Naive thymus-derived CD4-positive, alpha-beta T cell (primary cell): ENCODE measurements at regions not wholly inside any gene's neighbourhood (a gene's known extent, or its start where the extent isn't known, plus 50 kb on each side); places are given as distances from the start of the nearest gene placed in this dataset.
"Not testable (repeated sequence)": the region's sequence is repeated elsewhere in the genome, so short reads cannot be mapped to it uniquely, and the experiment has no call there.

Source experiments
- ATAC-seq: fragments of 150-1000 bp; cut with Tn5 transposase; 2 replicates; pipeline ENCODE4 v1.10.0; 2021; ENCODE audit warnings: mild to moderate bottlenecking, moderate library complexity
- CTCF ChIA-PET: fragments of 350-600 bp; sonication (Branson Sonifier 250); formaldehyde crosslinking; loops from one replicate; lab custom pipeline; 2021; ENCODE audit warnings: antibody characterized with exemption; lab: Charles Lee
- POLR2A ChIA-PET: fragments of 350-600 bp; sonication (Branson Sonifier 250); formaldehyde crosslinking; loops from one replicate; lab custom pipeline; 2021; ENCODE audit warnings: antibody characterized with exemption, inconsistent platforms; lab: Charles Lee
- DNase-seq, 9 donors: peaks; one replicate each; pipeline versions ENCODE4 v3.0.0 to v3.0.0-alpha.2; 2020 to 2022; ENCODE audit warnings: mixed read lengths in 1 of 9
- H3K27ac ChIP-seq: one replicate; pipeline ENCODE4 v1.7.0; 2013; ENCODE audit warnings: mild to moderate bottlenecking, low read depth, low read length, moderate library complexity
- H3K27me3 ChIP-seq, 2 donors: one replicate each; pipeline ENCODE4 v1.7.0; 2013; ENCODE audit warnings: low read length in 2 of 2, mild to moderate bottlenecking in 2 of 2, moderate library complexity in 2 of 2; ENCODE audit not compliant: control insufficient read depth in 2 of 2, insufficient read depth in 2 of 2
- H3K36me3 ChIP-seq, 3 experiments: 1 replicate in 2 of 3; 2 replicates in 1 of 3; pipeline ENCODE4 v1.7.0; 2013; ENCODE audit warnings: low read length in 3 of 3, mild to moderate bottlenecking in 3 of 3, moderate library complexity in 1 of 3; ENCODE audit not compliant: insufficient read depth in 3 of 3, control insufficient read depth in 2 of 3
- H3K4me1 ChIP-seq, 2 donors: one replicate each; pipeline ENCODE4 v1.7.0; 2013; ENCODE audit warnings: low read length in 2 of 2, mild to moderate bottlenecking in 2 of 2, moderate library complexity in 1 of 2; ENCODE audit not compliant: control insufficient read depth in 2 of 2, insufficient read depth in 2 of 2
- H3K4me3 ChIP-seq: 2 replicates; pipeline ENCODE4 v1.7.0; 2013; ENCODE audit warnings: mild to moderate bottlenecking, low read length
- H3K9me3 ChIP-seq, 3 experiments: 1 replicate in 2 of 3; 2 replicates in 1 of 3; pipeline ENCODE4 v1.7.0; 2013; ENCODE audit warnings: low read length in 3 of 3; ENCODE audit not compliant: control insufficient read depth in 2 of 3
- H3K27ac Mint-ChIP-seq, 9 donors: one replicate each; pipeline ENCODE4 v1.8.0; 2020 to 2022; ENCODE audit warnings: mixed read lengths in 9 of 9, mild to moderate bottlenecking in 8 of 9, moderate library complexity in 5 of 9, inconsistent platforms in 2 of 9
- H3K27me3 Mint-ChIP-seq, 5 donors: one replicate each; pipeline ENCODE4 v1.8.0; 2021 to 2022; ENCODE audit warnings: mixed read lengths in 5 of 5, mild to moderate bottlenecking in 1 of 5
- H3K36me3 Mint-ChIP-seq, 5 donors: one replicate each; pipeline ENCODE4 v1.8.0; 2020 to 2022; ENCODE audit warnings: mixed read lengths in 5 of 5, mild to moderate bottlenecking in 3 of 5, inconsistent platforms in 1 of 5
- H3K4me1 Mint-ChIP-seq, 7 donors: one replicate each; pipeline ENCODE4 v1.8.0; 2020 to 2022; ENCODE audit warnings: mixed read lengths in 7 of 7, mild to moderate bottlenecking in 3 of 7, inconsistent platforms in 1 of 7
- H3K4me3 Mint-ChIP-seq, 10 donors: one replicate each; pipeline ENCODE4 v1.8.0; 2020 to 2022; ENCODE audit warnings: mild to moderate bottlenecking in 10 of 10, mixed read lengths in 10 of 10, moderate library complexity in 6 of 10, inconsistent platforms in 2 of 10
- H3K9me3 Mint-ChIP-seq, 11 donors: one replicate each; pipeline ENCODE4 v1.8.0; 2020 to 2022; ENCODE audit warnings: mixed read lengths in 11 of 11, mild to moderate bottlenecking in 4 of 11, inconsistent platforms in 1 of 11, moderate library complexity in 1 of 11
- intact Hi-C, 2 donors: fragments of 100-400 bp; cut with micrococcal nuclease; formaldehyde crosslinking; loops; one replicate each; pipeline ENCODE4 v1.15.1; 2023

DNA sequence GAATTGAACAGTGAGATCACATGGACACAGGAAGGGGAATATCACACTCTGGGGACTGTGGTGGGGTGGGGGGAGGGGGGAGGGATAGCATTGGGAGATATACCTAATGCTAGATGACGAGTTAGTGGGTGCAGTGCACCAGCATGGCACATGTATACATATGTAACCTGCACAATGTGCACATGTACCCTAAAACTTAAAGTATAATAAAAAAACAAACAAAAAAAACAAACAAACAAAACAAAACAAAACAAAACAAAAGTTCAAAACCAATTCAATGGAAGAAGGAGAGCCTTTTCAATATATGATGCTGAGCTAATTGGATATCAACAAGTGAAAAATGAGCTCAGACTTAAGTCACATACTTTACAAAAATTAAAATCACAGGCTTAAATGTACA is 592.8 kb downstream of the CBLN4 start:
- H3K36me3 Mint-ChIP-seq, H3K4me1 Mint-ChIP-seq, H3K4me1 ChIP-seq, H3K27ac Mint-ChIP-seq, CTCF ChIA-PET, POLR2A ChIA-PET, intact Hi-C loops, H3K27me3 ChIP-seq, H3K4me3 Mint-ChIP-seq, H3K4me3 ChIP-seq, DNase-seq, H3K9me3 Mint-ChIP-seq, H3K9me3 ChIP-seq, H3K36me3 ChIP-seq, H3K27ac ChIP-seq, ATAC-seq: not testable (repeated sequence)
- peaks cover 0 to 10% (median 0%) of the 10 kb centered on the region in 5 donors for H3K27me3 Mint-ChIP-seq

- intact Hi-C loops, result no loop called here
- H3K9me3 Mint-ChIP-seq, result peaks cover 0 to 29% (median 12%) of the 10 kb centered on the region in 11 donors
- Histone ChIP-seq H3K36me3 (no peaks in the 10 kb centered on the region), H3K27ac (no peak overlapping the region), H3K27me3 (no peaks in the 10 kb centered on the region), H3K4me1 (no peaks in the 10 kb centered on the region), H3K4me3 (no peak overlapping the region), H3K9me3 (no peaks in the 10 kb centered on the region)
- no peak overlapping the region for H3K27ac Mint-ChIP-seq
- POLR2A ChIA-PET, result no interaction called here
- no peak overlapping the region for H3K4me3 Mint-ChIP-seq
- DNase-seq (no peak), ATAC-seq (no peak)
- H3K36me3 Mint-ChIP-seq, result no peaks in the 10 kb centered on the region
- H3K27me3 Mint-ChIP-seq, result peaks cover 0 to 12% (median 0%) of the 10 kb centered on the region in 5 donors
- H3K4me1 Mint-ChIP-seq, result no peaks in the 10 kb centered on the region
- CTCF ChIA-PET, result no interaction called here
These were observed 598.4 kb downstream of the CBLN4 start for GRCh38 chr20:55406891-55407290.

DNA sequence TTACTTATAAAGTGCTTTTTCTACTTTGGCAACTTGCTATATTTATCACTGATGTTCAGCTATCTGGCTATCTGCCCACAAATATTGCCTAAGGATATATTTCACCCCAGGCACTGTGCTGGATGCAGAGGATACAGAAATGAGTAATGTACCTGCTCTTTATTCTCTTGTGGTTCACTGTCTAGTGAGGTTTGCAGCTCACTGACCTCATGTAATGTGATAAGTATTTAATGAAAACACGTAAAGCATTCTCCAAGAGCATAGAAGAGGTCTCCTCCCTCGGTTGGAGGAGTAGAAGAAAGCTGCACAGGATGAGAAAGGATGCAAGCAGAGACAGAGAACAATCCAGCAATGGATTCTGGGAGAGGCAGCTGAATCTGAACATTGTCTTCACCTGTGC is 610.7 kb downstream of the CBLN4 start:
- DNase-seq (no peak), ATAC-seq (no peak)
- Mint-ChIP-seq H3K9me3 (peaks cover 0 to 20% (median 12%) of the 10 kb centered on the region in 11 donors), H3K36me3 (no peaks in the 10 kb centered on the region), H3K4me1 (no peaks in the 10 kb centered on the region), H3K27ac (no peak overlapping the region), H3K4me3 (no peak overlapping the region), H3K27me3 (no peaks in the 10 kb centered on the region)
- Histone ChIP-seq H3K4me1 (no peaks in the 10 kb centered on the region), H3K27me3 (no peaks in the 10 kb centered on the region), H3K9me3 (no peaks in the 10 kb centered on the region), H3K36me3 (no peaks in the 10 kb centered on the region), H3K27ac (no peak overlapping the region), H3K4me3 (no peak overlapping the region)
- ChIA-PET CTCF (no interaction called here), POLR2A (no interaction called here)
- intact Hi-C loops, result no loop called here

GRCh38 chr20:55390791-55391190 is 614.5 kb downstream of the CBLN4 start:
- Mint-ChIP-seq H3K9me3 (peaks cover 2 to 22% (median 11%) of the 10 kb centered on the region in 11 donors), H3K27ac (no peak overlapping the region), H3K4me1 (no peaks in the 10 kb centered on the region), H3K4me3 (no peak overlapping the region), H3K36me3 (peaks cover 0 to 5% (median 0%) of the 10 kb centered on the region in 5 donors), H3K27me3 (no peaks in the 10 kb centered on the region)
- DNase-seq (no peak), ATAC-seq (no peak)
- ChIA-PET CTCF (no interaction called here), POLR2A (no interaction called here)
- Histone ChIP-seq H3K27me3 (no peaks in the 10 kb centered on the region), H3K9me3 (no peaks in the 10 kb centered on the region), H3K27ac (no peak overlapping the region), H3K36me3 (no peaks in the 10 kb centered on the region), H3K4me1 (no peaks in the 10 kb centered on the region), H3K4me3 (no peak overlapping the region)
- intact Hi-C loops, result no loop called here

DNA sequence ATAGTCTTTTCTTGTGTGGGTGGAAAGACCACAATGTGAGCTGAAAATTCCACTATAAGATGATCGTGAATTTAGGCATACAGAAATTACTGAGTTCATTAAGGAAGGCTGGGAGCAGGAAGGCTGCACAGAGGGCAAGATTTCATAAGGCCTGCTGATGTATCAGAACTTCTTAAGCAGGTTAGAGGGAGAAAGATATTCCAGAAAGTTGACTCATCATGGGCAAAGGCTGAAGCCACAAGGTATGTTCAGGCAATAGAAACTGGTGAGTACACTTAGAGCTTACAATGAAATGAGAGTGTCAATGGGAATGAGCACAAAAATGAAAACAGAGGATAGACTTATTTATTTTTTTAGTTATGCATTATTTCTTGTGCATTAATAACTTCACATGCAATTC is 618.6 kb downstream of the CBLN4 start:
- Histone ChIP-seq H3K4me3 (no peak overlapping the region), H3K27ac (no peak overlapping the region), H3K27me3 (no peaks in the 10 kb centered on the region), H3K4me1 (no peaks in the 10 kb centered on the region), H3K9me3 (no peaks in the 10 kb centered on the region), H3K36me3 (no peaks in the 10 kb centered on the region)
- ChIA-PET CTCF (interaction anchor here (0.6 kb wide), 1 partner anchor 88 kb away, joined by 4 read pairs; no protein-coding TSS in a partner anchor), POLR2A (no interaction called here)
- Mint-ChIP-seq H3K4me1 (no peaks in the 10 kb centered on the region), H3K9me3 (peaks cover 2 to 19% (median 12%) of the 10 kb centered on the region in 11 donors), H3K27me3 (no peaks in the 10 kb centered on the region), H3K36me3 (peaks cover 0 to 5% (median 0%) of the 10 kb centered on the region in 5 donors), H3K27ac (no peak overlapping the region), H3K4me3 (no peak overlapping the region)
- intact Hi-C loops, result no loop called here
- DNase-seq (no peak), ATAC-seq (no peak)

DNA sequence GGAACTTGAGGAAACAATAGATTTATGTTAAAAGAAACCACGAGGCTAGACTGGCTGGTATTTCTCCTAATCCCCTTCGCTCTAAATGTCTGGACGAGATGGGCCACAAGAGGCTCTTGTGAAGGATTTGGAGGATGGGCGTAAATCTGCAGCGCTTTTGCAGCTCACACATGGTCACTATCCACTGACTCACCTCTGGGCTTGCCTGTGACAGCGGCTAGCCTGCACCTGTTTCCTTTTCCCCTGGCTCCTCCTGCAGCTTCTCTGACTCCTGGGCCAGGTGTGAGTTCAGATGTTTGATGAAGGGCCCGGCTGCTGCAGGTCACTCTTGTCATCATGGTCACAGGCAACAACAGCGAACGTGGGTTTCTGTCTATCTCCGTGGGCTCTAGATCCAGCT is 629.4 kb downstream of the CBLN4 start:
- H3K27me3 ChIP-seq, result no peaks in the 10 kb centered on the region
- no peaks in the 10 kb centered on the region for H3K4me1 ChIP-seq
- no peak overlapping the region for H3K27ac Mint-ChIP-seq
- H3K36me3 Mint-ChIP-seq, result no peaks in the 10 kb centered on the region
- ChIA-PET CTCF (no interaction called here), POLR2A (no interaction called here)
- no peak overlapping the region for H3K4me3 ChIP-seq
- H3K27ac ChIP-seq, result no peak overlapping the region
- no peaks in the 10 kb centered on the region for H3K9me3 ChIP-seq
- no peak for DNase-seq
- H3K4me1 Mint-ChIP-seq, result no peaks in the 10 kb centered on the region
- H3K27me3 Mint-ChIP-seq, result peaks cover 0 to 6% (median 0%) of the 10 kb centered on the region in 5 donors
- H3K9me3 Mint-ChIP-seq, result peaks cover 0 to 13% (median 5%) of the 10 kb centered on the region in 11 donors
- intact Hi-C loops, result no loop called here
- no peak overlapping the region for H3K4me3 Mint-ChIP-seq
- H3K36me3 ChIP-seq, result no peaks in the 10 kb centered on the region
- no peak for ATAC-seq

DNA sequence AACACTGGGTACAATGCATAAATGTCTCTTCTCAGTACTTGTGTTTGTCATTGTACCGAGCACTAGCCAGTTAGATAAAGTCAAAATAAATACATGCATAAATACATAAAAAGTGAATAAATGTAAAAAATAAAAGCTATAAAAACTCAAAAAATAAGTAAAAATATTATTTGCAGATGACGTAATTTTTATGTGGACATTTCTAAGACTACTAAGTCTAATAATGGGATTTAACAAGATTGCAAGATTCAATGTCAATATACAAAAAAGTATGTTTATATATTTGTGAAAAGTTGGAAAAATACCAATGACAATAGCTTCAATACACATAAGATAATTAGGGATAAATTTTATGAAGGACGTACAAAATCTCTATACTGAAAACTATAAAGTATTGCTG is 639.6 kb downstream of the CBLN4 start:
- H3K27me3 Mint-ChIP-seq, result no peaks in the 10 kb centered on the region
- CTCF ChIA-PET, result no interaction called here
- intact Hi-C loops, result no loop called here
- peaks cover 0 to 16% (median 2%) of the 10 kb centered on the region in 11 donors for H3K9me3 Mint-ChIP-seq
- H3K36me3 Mint-ChIP-seq, result no peaks in the 10 kb centered on the region
- POLR2A ChIA-PET, result no interaction called here
- Histone ChIP-seq H3K36me3 (no peaks in the 10 kb centered on the region), H3K9me3 (no peaks in the 10 kb centered on the region), H3K4me1 (no peaks in the 10 kb centered on the region), H3K27ac (no peak overlapping the region), H3K27me3 (no peaks in the 10 kb centered on the region), H3K4me3 (no peak overlapping the region)
- DNase-seq (no peak), ATAC-seq (no peak)
- H3K4me1 Mint-ChIP-seq, result no peaks in the 10 kb centered on the region
- H3K27ac Mint-ChIP-seq, result no peak overlapping the region
- H3K4me3 Mint-ChIP-seq, result no peak overlapping the region
